Left ventricle myocardium inferior (tissue), 1 donor: ENCODE measurements at regions not wholly inside any gene's neighbourhood (a gene's known extent, or its start where the extent isn't known, plus 50 kb on each side); places are given as distances from the start of the nearest gene placed in this dataset.

Source experiments
- DNase-seq: peaks from one replicate; pipeline ENCODE4 v3.0.0-alpha.2; 2020
- H3K27ac ChIP-seq: fragments of 200-600 bp; replicated peaks from 2 replicates; pipeline ENCODE4 v1.8.0; 2021
- H3K27me3 ChIP-seq: fragments of 200-600 bp; 2 replicates; pipeline ENCODE4 v1.8.0; 2021; ENCODE audit warnings: low read depth
- H3K36me3 ChIP-seq: fragments of 200-600 bp; 2 replicates; pipeline ENCODE4 v1.8.0; 2021
- H3K4me1 ChIP-seq: fragments of 200-600 bp; 2 replicates; pipeline ENCODE4 v1.8.0; 2021
- H3K4me3 ChIP-seq: fragments of 200-600 bp; 2 replicates; pipeline ENCODE4 v1.8.0; 2021; ENCODE audit warnings: mild to moderate bottlenecking, moderate library complexity
- H3K9me3 ChIP-seq: fragments of 200-600 bp; replicated peaks from 2 replicates; pipeline ENCODE4 v1.8.0; 2021
- intact Hi-C: fragments of 100-400 bp; cut with micrococcal nuclease; formaldehyde crosslinking; loops from one replicate; pipeline ENCODE4 v1.11.0; 2022
- TF ChIP-seq, protein P1 (sequence below): fragments of 200-600 bp; IDR thresholded peaks from 2 replicates; pipeline ENCODE4 v1.8.0; 2021; ENCODE audit warnings: antibody characterized with exemption, mild to moderate bottlenecking, borderline replicate concordance
- donor health status: DM: no; HTN: yes; CAD: no; lungs with severe emphysema.

DNA sequence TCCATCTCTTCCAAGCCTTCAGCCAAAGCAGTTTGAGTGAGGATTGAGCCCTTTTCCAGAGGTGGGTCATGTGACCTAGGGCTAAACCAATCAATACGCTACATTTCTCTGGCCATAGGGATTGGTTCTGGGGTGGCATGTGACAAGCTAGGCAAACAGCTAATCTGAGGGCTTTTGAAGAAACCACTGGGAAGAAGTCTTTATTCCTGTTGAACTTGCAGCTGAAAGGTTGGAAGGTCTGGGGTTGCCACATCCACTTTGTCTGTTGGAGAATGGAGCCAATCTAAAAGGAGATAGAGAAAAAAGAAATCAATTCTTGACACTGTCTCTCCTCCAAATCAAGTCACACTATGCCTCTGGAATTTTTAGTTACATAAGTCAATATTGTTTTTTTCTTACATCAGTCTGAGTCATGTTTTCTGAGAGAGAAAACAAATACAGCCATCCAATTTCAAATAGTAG lies 637.8 kb upstream of the WWC1 start:
- Histone ChIP-seq H3K36me3 (no peaks in the 10 kb centered on the region), H3K27ac (no peak overlapping the region), H3K4me1 (no peaks in the 10 kb centered on the region), H3K27me3 (no peaks in the 10 kb centered on the region), H3K9me3 (no peaks in the 10 kb centered on the region), H3K4me3 (no peak overlapping the region)
- DNase-seq = no peak
- intact Hi-C loops = no loop called here
- TF ChIP-seq, protein P1, sequence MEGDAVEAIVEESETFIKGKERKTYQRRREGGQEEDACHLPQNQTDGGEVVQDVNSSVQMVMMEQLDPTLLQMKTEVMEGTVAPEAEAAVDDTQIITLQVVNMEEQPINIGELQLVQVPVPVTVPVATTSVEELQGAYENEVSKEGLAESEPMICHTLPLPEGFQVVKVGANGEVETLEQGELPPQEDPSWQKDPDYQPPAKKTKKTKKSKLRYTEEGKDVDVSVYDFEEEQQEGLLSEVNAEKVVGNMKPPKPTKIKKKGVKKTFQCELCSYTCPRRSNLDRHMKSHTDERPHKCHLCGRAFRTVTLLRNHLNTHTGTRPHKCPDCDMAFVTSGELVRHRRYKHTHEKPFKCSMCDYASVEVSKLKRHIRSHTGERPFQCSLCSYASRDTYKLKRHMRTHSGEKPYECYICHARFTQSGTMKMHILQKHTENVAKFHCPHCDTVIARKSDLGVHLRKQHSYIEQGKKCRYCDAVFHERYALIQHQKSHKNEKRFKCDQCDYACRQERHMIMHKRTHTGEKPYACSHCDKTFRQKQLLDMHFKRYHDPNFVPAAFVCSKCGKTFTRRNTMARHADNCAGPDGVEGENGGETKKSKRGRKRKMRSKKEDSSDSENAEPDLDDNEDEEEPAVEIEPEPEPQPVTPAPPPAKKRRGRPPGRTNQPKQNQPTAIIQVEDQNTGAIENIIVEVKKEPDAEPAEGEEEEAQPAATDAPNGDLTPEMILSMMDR = no peak

DNA sequence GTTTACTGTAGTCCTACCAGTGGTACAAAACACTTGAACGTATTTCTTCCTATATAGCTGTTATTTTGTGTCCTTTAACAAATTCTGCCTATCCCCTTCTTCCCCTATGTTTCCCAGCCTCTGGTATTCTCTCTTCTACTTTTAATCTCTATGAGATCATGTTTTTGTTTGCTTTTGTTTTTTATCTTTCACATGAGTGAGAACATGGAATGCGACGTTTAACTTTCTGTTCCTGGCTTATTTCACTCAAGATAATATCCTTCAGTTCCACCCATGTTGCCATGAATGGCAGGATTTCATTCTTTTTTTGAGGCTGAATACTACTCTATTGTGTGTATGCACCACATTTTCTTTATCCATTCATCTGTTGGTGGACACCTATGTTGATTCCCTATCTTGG lies 634.4 kb upstream of the WWC1 start:
- TF ChIP-seq, protein P1 = no peak
- intact Hi-C loops = no loop called here
- H3K4me1 ChIP-seq = no peaks in the 10 kb centered on the region
- no peaks in the 10 kb centered on the region for H3K9me3 ChIP-seq
- H3K36me3 ChIP-seq = no peaks in the 10 kb centered on the region
- no peak for DNase-seq
- H3K27me3 ChIP-seq = no peaks in the 10 kb centered on the region
- H3K27ac ChIP-seq = no peak overlapping the region
- H3K4me3 ChIP-seq = no peak overlapping the region

DNA sequence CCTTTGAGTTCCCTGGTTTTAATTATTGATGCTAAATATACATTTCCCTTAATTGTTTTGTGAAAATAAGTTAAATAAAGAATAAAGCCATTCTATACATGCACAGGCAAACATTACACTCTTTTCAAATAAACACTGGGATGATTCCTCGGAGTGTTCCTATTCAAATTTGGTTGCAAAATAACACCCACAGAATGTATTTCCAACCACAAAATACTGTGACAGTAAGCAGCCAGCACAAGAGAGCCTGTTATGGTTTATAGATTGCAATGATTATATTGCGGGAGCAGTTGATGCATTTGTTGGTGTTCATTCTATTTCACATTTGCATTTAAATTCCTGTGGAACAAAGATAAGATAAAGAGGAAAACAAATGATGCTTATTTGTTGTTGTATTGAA lies 632.6 kb upstream of the WWC1 start:
- Histone ChIP-seq H3K9me3 (no peaks in the 10 kb centered on the region), H3K36me3 (no peaks in the 10 kb centered on the region), H3K27me3 (no peaks in the 10 kb centered on the region), H3K4me3 (no peak overlapping the region), H3K27ac (no peak overlapping the region), H3K4me1 (no peaks in the 10 kb centered on the region)
- TF ChIP-seq, protein P1 = no peak
- no peak for DNase-seq
- intact Hi-C loops = no loop called here

DNA sequence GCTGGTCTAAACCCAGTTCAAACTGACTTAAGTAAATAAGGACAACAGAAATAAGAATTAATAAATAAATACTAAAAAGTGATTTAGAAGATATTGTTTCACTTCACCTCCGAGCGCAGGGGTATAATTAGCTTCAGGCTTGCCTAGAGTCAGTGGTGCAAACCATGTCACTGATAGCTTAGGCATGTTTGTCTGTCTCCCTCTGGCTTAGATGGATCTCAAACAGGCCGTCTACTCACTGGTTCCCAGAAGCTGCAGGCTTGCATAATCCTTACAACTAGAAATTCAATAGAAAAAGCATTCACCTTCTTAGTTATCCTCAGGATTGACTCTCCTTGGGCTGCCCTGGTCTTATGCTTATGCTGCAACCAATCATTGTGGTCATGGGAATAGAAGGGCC lies 629.8 kb upstream of the WWC1 start:
- TF ChIP-seq, protein P1 = no peak
- intact Hi-C loops = no loop called here
- Histone ChIP-seq H3K4me1 (no peaks in the 10 kb centered on the region), H3K9me3 (no peaks in the 10 kb centered on the region), H3K27ac (no peak overlapping the region), H3K27me3 (no peaks in the 10 kb centered on the region), H3K36me3 (no peaks in the 10 kb centered on the region), H3K4me3 (no peak overlapping the region)
- no peak for DNase-seq

DNA sequence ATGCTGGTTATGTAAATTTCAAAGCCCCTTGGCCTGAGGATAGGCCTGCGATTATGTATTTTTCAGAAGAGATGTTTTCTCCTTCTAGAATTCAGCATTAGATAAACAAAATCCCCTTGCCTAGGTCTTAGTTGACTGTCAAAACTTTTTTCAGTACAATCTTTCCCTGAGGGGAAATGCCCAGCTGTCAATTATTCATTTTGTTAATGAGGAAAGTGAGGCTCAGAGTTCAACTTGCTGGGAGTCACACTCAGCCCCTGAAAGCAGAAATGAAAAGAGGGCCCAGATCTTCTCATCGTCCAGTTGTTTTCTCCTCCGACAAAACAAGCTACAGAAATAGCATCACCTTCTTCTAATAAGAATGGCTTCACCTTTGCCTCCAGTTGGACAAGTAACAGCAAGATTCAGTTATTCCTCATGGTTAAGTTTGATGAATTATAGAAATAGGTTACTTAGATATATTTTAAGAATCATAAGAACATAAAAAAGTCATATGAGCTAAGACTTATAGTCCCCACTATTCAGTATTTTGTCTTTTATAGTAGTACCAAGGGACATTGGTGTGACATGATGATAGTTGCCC lies 627.1 kb upstream of the WWC1 start:
- Histone ChIP-seq H3K27ac (no peak overlapping the region), H3K9me3 (no peaks in the 10 kb centered on the region), H3K4me1 (no peaks in the 10 kb centered on the region), H3K4me3 (no peak overlapping the region), H3K36me3 (no peaks in the 10 kb centered on the region), H3K27me3 (no peaks in the 10 kb centered on the region)
- TF ChIP-seq, protein P1 = no peak
- no peak for DNase-seq
- intact Hi-C loops = no loop called here
